Stimulated activated CD4-positive, alpha-beta T cell treated with anti-CD3 and anti-CD28 coated beads, Interleukin-12 subunit alpha, Interleukin-12 subunit beta, amount 100 ng/mL, for 24 hours (primary cell): ENCODE measurements at regions not wholly inside any gene's neighbourhood (a gene's known extent, or its start where the extent isn't known, plus 50 kb on each side); places are given as distances from the start of the nearest gene placed in this dataset.
"Not testable (repeated sequence)": the region's sequence is repeated elsewhere in the genome, so short reads cannot be mapped to it uniquely, and the experiment has no call there.

Source experiments
- DNase-seq, 2 experiments: peaks; one replicate each; pipeline ENCODE4 v3.0.0-alpha.2; 2020; ENCODE audit warnings: low read depth in 2 of 2

- no peak for DNase-seq
These were observed 179.3 kb downstream of the ENC1 start for GRCh38 chr5:74461251-74461650.

GRCh38 chr5:74460694-74461093 is 179.8 kb downstream of the ENC1 start:
- no peak for DNase-seq

GRCh38 chr5:74459984-74460383 is 180.5 kb downstream of the ENC1 start:
- no peak for DNase-seq

GRCh38 chr5:74457876-74458275 is 182.7 kb downstream of the ENC1 start:
- no peak for DNase-seq

- DNase-seq: no peak
These were observed 186.1 kb downstream of the ENC1 start for GRCh38 chr5:74454263-74455030.

GRCh38 chr5:74452856-74453255 is 187.7 kb downstream of the ENC1 start:
- no peak for DNase-seq

GRCh38 chr5:74450095-74450494 is 190.4 kb downstream of the ENC1 start:
- DNase-seq: no peak

- DNase-seq: no peak
These were observed 193.7 kb downstream of the ENC1 start for GRCh38 chr5:74446725-74447241.

GRCh38 chr5:74442466-74442865 is 198.1 kb downstream of the ENC1 start:
- no peak for DNase-seq

GRCh38 chr5:74441616-74442015 is 198.9 kb downstream of the ENC1 start:
- DNase-seq: no peak

- DNase-seq: no peak
These were observed 200.2 kb downstream of the ENC1 start for GRCh38 chr5:74440341-74440740.

- not testable (repeated sequence) for DNase-seq
These were observed 202.7 kb downstream of the ENC1 start for GRCh38 chr5:74437870-74438269.

GRCh38 chr5:74433896-74434829 is 206.4 kb downstream of the ENC1 start:
- no peak for DNase-seq

GRCh38 chr5:74433255-74433895 is 207.2 kb downstream of the ENC1 start:
- no peak for DNase-seq

GRCh38 chr5:74432721-74433120 is 207.8 kb downstream of the ENC1 start:
- no peak for DNase-seq

GRCh38 chr5:74432216-74432615 is 208.3 kb downstream of the ENC1 start:
- DNase-seq: no peak

- DNase-seq: no peak
These were observed 209.2 kb downstream of the ENC1 start for GRCh38 chr5:74431290-74431669.

- no peak for DNase-seq
These were observed 209.8 kb downstream of the ENC1 start for GRCh38 chr5:74430631-74431289.

- DNase-seq: no peak
These were observed 211.0 kb downstream of the ENC1 start for GRCh38 chr5:74429495-74429894.

- no peak for DNase-seq
These were observed 211.7 kb downstream of the ENC1 start for GRCh38 chr5:74428876-74429275.

GRCh38 chr5:74428275-74428674 is 212.3 kb downstream of the ENC1 start:
- no peak for DNase-seq

GRCh38 chr5:74426506-74426905 is 214.0 kb downstream of the ENC1 start:
- no peak for DNase-seq
